Stimulated activated CD8-positive, alpha-beta memory T cell treated with anti-CD3 and anti-CD28 coated beads, Interleukin-4, amount 100 ng/mL, for 1 hour (primary cell): ENCODE measurements at regions not wholly inside any gene's neighbourhood (a gene's known extent, or its start where the extent isn't known, plus 50 kb on each side); places are given as distances from the start of the nearest gene placed in this dataset.
"Not testable (repeated sequence)": the region's sequence is repeated elsewhere in the genome, so short reads cannot be mapped to it uniquely, and the experiment has no call there.

Experiments
- DNase-seq, 2 donors: peaks; one replicate each; pipeline ENCODE4 v3.0.0-alpha.2; 2020; ENCODE audit warnings: low read depth in 2 of 2, low spot score in 1 of 2

DNA sequence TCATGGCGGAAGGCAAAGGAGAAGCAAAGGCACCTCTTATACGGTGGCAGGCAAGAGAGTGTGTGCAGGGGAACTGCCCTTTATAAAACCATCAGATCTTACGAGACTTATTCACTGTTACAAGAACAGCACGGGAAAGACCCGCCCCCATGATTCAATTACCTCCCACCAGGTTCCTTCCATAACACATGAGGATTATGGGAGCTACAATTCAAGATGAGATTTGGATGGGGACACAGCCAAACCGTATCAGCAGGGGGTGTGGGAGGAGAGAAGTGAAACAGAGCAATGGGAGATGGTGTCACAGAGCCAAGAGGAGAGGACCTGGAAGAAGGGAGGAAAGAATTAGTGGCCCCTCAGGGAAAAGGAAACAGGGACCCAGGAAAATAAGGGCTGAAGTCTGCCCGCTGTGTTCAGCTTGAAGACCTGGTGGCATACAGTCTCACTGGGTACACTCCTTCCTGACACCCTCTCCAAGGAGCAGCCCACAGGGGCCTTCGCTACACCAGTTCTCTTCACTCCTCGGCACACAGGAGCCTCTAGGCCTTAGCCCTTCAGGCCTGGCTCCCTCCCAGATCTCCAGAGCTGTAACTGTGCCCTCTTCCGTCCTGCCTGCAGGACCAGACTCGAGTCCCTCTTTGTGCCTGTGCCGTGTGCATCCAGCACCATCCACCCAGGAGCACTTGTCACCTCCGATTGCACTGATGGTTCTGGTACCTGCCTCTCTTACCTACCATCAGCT is 262.1 kb downstream of the EIPR1 start:
- DNase-seq: no peak

DNA sequence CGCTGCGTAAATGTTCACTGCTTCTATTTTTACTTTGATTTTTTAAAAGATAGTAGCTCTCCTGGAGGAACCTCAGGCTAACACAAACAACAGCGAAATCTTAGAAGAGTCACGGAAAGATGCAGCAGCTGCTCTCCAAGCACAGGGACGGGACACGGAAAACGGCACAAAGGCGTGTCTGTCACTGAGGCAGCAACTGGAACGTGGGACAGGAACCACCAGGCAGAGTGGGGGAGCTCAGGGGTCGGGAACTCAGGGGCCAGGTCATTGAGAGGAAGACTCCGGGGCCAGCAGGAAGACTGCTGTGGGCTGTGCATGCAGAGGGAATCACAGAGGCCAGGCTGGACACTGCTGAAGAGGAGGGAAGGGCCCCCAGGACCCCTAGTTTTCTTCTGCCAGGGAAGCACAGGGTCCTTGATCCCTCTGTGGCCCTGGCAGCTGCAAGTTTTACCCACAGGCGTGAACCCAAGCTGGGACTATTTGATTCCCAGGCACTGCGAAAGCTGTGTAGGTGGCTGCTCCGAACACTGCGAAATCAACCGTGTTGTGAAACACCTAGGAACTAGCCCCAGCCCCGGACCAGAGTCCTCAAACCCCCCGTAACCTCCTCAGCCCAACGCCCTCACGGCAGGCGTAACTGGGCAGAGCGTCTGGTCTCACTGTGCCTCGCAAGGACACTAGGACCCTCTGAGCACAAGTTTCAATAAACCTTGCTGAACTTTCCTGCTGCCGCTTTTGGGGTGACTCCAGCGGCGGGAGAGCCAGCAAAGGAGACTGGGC is 263.0 kb downstream of the EIPR1 start:
- DNase-seq: no peak

DNA sequence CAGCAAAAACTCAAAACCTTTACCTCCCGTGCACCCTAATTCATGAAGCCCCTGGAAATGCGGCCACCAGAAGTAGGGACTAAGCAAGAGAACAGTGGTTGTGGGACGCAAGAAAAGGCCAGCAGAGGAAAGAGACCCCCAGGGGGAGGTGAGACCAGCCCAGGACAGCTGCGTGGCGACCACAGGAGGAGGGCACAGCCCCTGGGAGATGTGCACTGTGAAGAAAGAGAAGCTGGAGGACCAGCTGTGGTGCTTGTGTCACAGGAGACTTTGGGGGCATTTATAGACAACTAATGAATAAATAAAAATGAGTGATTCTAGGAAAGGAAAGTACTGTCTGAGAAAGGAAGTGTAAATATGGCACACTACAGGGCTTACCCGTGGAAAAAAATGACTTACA is 263.8 kb downstream of the EIPR1 start:
- no peak for DNase-seq

GRCh38 chr2:3113122-3113521 is 264.5 kb downstream of the EIPR1 start:
- no peak for DNase-seq

DNA sequence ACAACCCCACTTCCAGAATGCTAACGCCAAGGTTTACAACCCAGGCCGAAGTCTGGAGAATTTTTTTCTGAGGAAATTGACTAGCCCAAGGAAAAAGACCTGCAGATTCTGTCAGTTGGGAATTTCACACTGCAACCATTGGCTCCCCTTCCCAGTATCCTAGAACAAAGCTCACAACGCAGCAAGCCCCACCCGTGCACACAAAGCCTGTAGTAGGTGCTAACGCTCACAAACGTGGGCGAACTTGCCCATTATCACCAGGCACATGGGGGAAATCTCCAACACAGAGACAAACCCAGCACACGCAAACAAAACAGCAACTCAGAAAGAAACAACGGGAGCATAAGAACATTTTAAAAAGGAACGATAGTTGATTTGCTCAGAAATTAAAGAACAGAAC is 265.1 kb downstream of the EIPR1 start:
- no peak for DNase-seq

GRCh38 chr2:3112131-3112530 is 265.5 kb downstream of the EIPR1 start:
- DNase-seq: no peak

- no peak for DNase-seq
Measured at GRCh38 chr2:3110994-3111666, 266.5 kb downstream of the EIPR1 start.

DNA sequence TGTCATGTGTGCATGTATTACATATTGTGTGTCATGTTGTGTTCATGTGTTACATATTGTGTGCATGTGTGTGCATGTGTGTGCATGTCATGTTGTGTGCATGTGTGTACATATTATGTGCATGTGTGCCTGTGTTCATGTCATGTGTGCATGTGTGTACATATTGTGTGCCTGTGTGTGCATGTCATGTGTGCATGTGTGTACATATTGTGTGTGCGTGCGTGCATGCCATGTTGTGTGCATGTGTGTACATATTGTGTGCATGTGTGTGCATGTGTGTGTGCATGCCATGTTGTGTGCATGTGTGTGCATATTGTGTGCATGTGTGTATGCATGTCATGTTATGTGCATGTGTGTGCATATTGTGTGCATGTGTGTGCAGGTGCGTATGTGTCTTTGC is 267.1 kb downstream of the EIPR1 start:
- DNase-seq: no peak

GRCh38 chr2:3108710-3109702 is 268.6 kb downstream of the EIPR1 start:
- DNase-seq: no peak

GRCh38 chr2:3108105-3108504 is 269.5 kb downstream of the EIPR1 start:
- DNase-seq: no peak

- no peak for DNase-seq
Measured at GRCh38 chr2:3107567-3107966, 270.1 kb downstream of the EIPR1 start.

- no peak for DNase-seq
Measured at GRCh38 chr2:3105814-3106569, 271.6 kb downstream of the EIPR1 start.

GRCh38 chr2:3104958-3105813 is 272.4 kb downstream of the EIPR1 start:
- DNase-seq: not testable (repeated sequence)

- DNase-seq: no peak
Measured at GRCh38 chr2:3104261-3104660, 273.4 kb downstream of the EIPR1 start.

DNA sequence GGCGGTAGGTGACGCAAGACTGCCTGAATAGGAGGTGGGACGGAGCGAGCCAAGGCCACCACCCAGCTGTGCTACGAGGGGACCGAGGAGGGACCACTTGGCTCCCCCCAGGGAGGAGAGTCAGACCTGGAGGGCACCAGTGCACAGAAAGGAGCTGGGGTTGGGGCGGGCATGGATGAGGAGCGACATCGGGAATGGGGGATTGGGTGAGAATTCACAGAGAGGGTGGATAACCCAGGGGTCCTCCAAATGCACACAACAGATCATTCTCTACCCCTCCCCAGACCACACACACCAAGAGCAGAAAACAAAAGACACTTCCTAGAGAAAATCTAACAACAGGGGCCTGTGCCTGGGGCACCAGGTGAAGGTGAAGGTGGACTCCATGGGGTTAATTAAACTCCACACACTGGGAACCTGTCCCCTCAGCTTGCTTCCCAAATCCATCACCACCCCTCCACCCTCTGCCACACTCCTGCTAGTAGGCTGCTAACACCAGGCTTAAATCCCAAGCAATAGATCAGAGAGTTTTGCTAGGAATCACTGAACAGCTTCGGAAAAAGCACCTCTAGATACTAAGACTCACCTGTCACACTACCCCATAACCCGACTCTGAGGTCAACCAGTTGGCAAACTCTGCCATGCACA is 274.6 kb downstream of the EIPR1 start:
- DNase-seq: no peak

GRCh38 chr2:3102081-3102921 is 275.3 kb downstream of the EIPR1 start:
- DNase-seq: no peak

DNA sequence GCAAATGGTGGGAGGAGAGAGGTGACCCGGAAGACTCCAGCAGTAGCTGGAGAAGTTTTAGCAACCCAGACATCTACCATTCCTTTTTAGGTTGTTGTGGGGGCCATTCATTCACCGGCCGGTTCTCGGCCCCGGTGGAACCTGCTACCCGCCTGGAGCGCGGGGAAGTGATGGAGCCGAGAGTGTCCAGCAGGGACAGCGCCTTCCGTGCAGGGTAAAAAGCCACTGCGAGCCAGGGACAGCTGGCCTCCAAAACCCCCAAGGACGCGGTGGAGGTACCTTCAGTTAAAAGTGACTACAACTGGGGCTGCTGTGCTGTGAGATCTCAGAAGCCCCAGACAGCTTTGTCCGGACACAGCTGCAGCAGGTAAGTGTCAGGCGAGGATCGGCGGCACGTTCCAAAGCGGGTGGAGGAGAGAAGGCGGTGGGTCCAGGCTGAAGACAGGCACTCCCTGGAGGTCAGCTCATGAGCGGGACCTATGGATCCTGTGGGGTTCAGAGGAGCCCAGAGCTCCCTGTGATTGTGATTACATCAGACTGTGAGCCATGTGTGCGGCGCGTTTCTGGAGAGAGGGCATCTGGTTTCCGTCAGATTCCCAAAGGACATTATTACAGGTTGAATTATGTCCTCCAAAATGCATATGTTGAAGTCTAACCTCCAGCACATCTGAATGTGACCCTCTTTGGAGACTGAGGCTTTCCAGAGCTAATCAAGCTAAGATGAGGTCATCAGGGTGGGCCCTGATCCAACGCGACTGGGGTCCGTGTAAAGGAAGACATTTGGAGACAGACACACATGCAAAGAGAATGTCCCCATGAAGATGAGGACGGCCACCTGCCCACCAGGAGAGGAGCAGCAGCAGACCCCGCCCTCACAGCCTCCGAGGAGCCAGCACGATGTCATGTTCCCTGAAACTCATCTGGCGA is 276.3 kb downstream of the EIPR1 start:
- no peak for DNase-seq
